BJ (cell line): ENCODE measurements at regions not wholly inside any gene's neighbourhood (a gene's known extent, or its start where the extent isn't known, plus 50 kb on each side); places are given as distances from the start of the nearest gene placed in this dataset.
"Not testable (repeated sequence)": the region's sequence is repeated elsewhere in the genome, so short reads cannot be mapped to it uniquely, and the experiment has no call there.

ENCODE experiments used
- CTCF ChIA-PET: fragments of 350-600 bp; formaldehyde crosslinking; extraction: SDS; loops from one replicate; lab custom pipeline; 2021; ENCODE audit warnings: antibody characterized with exemption, inconsistent platforms; lab: Yijun Ruan, JAX
- POLR2A ChIA-PET: fragments of 300-600 bp; sonication (Branson Sonifier 250); formaldehyde crosslinking; extraction: SDS; loops from one replicate; lab custom pipeline; 2021; ENCODE audit warnings: antibody characterized with exemption; lab: Charles Lee
- DNase-seq: peaks from one replicate; pipeline ENCODE4 v3.0.0-alpha.2; 2011; ENCODE audit warnings: low read depth
- H3K27me3 ChIP-seq: 2 replicates; pipeline ENCODE4 v1.6.0; 2011; ENCODE audit warnings: low read length; ENCODE audit not compliant: control insufficient read depth, insufficient read depth
- H3K36me3 ChIP-seq: 2 replicates; pipeline ENCODE4 v1.5.1; 2011; ENCODE audit warnings: low read length; ENCODE audit not compliant: control insufficient read depth, insufficient read depth
- H3K4me3 ChIP-seq: 2 replicates; pipeline ENCODE4 v1.5.1; 2011; ENCODE audit warnings: low read depth, mild to moderate bottlenecking, control low read depth, low read length
- CTCF ChIP-seq: IDR thresholded peaks from 2 replicates; pipeline ENCODE4 v1.5.1; 2011; ENCODE audit warnings: low read depth, mild to moderate bottlenecking, control low read depth, inconsistent platforms, low read length, moderate library complexity; ENCODE audit not compliant: insufficient read depth

GRCh38 chr22:22161924-22162851 lies 82.4 kb upstream of the VPREB1 start:
- H3K27me3 ChIP-seq, result no peaks in the 10 kb centered on the region; the same call in 1 of the 2 replicates
- no peak for TF ChIP-seq CTCF
- H3K4me3 ChIP-seq, result no peak overlapping the region
- POLR2A ChIA-PET, result no interaction called here
- CTCF ChIA-PET, result no interaction called here
- H3K36me3 ChIP-seq, result no peaks in the 10 kb centered on the region
- no peak for DNase-seq

GRCh38 chr22:22160768-22161167 lies 83.8 kb upstream of the VPREB1 start:
- POLR2A ChIA-PET, CTCF ChIA-PET, H3K27me3 ChIP-seq: not testable (repeated sequence)

GRCh38 chr22:22159384-22159783 lies 85.2 kb upstream of the VPREB1 start:
- CTCF ChIA-PET, result no interaction called here
- POLR2A ChIA-PET, result no interaction called here

More at GRCh38 chr22:22160768-22161167, 83.8 kb upstream of the VPREB1 start:
- DNase-seq, H3K4me3 ChIP-seq, H3K36me3 ChIP-seq: not testable (repeated sequence)

GRCh38 chr22:22158965-22159364 lies 85.6 kb upstream of the VPREB1 start:
- ChIA-PET CTCF (no interaction called here), POLR2A (no interaction called here)

More at GRCh38 chr22:22159384-22159783, 85.2 kb upstream of the VPREB1 start:
- Histone ChIP-seq H3K36me3 (no peaks in the 10 kb centered on the region), H3K4me3 (no peak overlapping the region), H3K27me3 (peaks cover 2% of the 10 kb centered on the region; the same call in 1 of the 2 replicates)
- DNase-seq, result no peak
- TF ChIP-seq CTCF, result no peak

GRCh38 chr22:22158207-22158816 lies 86.3 kb upstream of the VPREB1 start:
- Histone ChIP-seq H3K36me3 (no peaks in the 10 kb centered on the region), H3K4me3 (no peak overlapping the region), H3K27me3 (peaks cover 2% of the 10 kb centered on the region; the same call in 1 of the 2 replicates)
- ChIA-PET POLR2A (no interaction called here), CTCF (interaction anchor here (0.7 to 1.5 kb wide), 3 partner anchors 14 to 128 kb away, joined by 3 read pairs; no protein-coding TSS in a partner anchor)
- no peak for TF ChIP-seq CTCF
- no peak for DNase-seq

More at GRCh38 chr22:22158965-22159364, 85.6 kb upstream of the VPREB1 start:
- Histone ChIP-seq H3K27me3 (peaks cover 2% of the 10 kb centered on the region; the same call in 1 of the 2 replicates), H3K36me3 (no peaks in the 10 kb centered on the region), H3K4me3 (no peak overlapping the region)
- DNase-seq, result no peak
- TF ChIP-seq CTCF, result no peak
